ENCODE measurements at regions not wholly inside any gene's neighbourhood (a gene's known extent, or its start where the extent isn't known, plus 50 kb on each side); places are given as distances from the start of the nearest gene placed in this dataset.

GRCh38 chr16:64656471-64656870 is 465.4 kb downstream of the CDH11 start:
- H3K27me3 ChIP-seq (replicated peaks; ENCODE audit: insufficient read depth, low read length) = no peaks in the 10 kb centered on the region
- H3K4me1 ChIP-seq (ENCODE audit: low read length) = no peaks in the 10 kb centered on the region
- H3K4me2 ChIP-seq (ENCODE audit: low read depth, low read length) = no peak overlapping the region
- H3K79me2 ChIP-seq (ENCODE audit: low read length) = no peaks in the 10 kb centered on the region
- no peak for TF ChIP-seq CTCF (IDR thresholded peaks at IDR 0.05; ENCODE audit: low read length)
- no peak for TF ChIP-seq EZH2 (optimal IDR thresholded peaks at IDR 0.05; ENCODE audit: low read depth, low read length)
- TF ChIP-seq EZH2phosphoT487 (IDR thresholded peaks at IDR 0.05; ENCODE audit: low read length) = no peak
- no peaks in the 10 kb centered on the region for H3K9me2 ChIP-seq (replicated peaks; ENCODE audit: insufficient read depth, low read length)
- H3K27ac ChIP-seq (ENCODE audit: low read length) = no peak overlapping the region
- no peak for DNase-seq
- H3K36me3 ChIP-seq (replicated peaks; ENCODE audit: insufficient read depth, low read length) = no peaks in the 10 kb centered on the region
- no peaks in the 10 kb centered on the region for H4K20me1 ChIP-seq (ENCODE audit: insufficient read depth, low read length)
- H2AFZ ChIP-seq (ENCODE audit: low read length) = no peak overlapping the region
- no peak overlapping the region for H3K9ac ChIP-seq (ENCODE audit: low read length)
- no peaks in the 10 kb centered on the region for H3F3A ChIP-seq (ENCODE audit: insufficient read depth, low read length)
- H3K4me3 ChIP-seq (ENCODE audit: low read length) = no peak overlapping the region
- H3K9me3 ChIP-seq (replicated peaks; ENCODE audit: insufficient read depth, low read length) = no peaks in the 10 kb centered on the region

DNA sequence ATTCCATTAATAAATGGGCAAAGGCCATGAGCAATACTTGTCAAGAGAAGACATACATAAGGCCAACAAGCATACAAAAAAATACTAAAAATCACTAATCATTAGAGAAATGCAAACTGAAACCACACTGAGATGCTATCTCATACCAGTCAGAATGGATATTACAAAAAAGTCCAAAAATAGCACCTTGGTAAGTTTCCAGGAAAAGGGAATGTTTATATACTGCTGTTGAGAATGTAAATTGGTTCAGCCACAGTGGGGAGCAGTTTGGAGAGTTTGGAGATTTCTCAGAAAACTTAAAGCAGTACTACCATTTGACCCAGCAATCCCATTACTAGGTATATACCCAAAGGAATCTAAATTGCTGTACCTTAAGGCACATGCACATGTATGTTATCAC is 467.7 kb downstream of the CDH11 start:
- TF ChIP-seq CTCF (IDR thresholded peaks at IDR 0.05; ENCODE audit: low read length) (no peak), EZH2phosphoT487 (IDR thresholded peaks at IDR 0.05; ENCODE audit: low read length) (no peak), EZH2 (optimal IDR thresholded peaks at IDR 0.05; ENCODE audit: low read depth, low read length) (no peak)
- no peak overlapping the region for H3K9ac ChIP-seq (ENCODE audit: low read length)
- no peaks in the 10 kb centered on the region for H4K20me1 ChIP-seq (ENCODE audit: insufficient read depth, low read length)
- no peak overlapping the region for H3K4me3 ChIP-seq (ENCODE audit: low read length)
- H3K36me3 ChIP-seq (replicated peaks; ENCODE audit: insufficient read depth, low read length) = no peaks in the 10 kb centered on the region
- no peaks in the 10 kb centered on the region for H3K9me3 ChIP-seq (replicated peaks; ENCODE audit: insufficient read depth, low read length)
- H3K9me2 ChIP-seq (replicated peaks; ENCODE audit: insufficient read depth, low read length) = no peaks in the 10 kb centered on the region
- H3K27me3 ChIP-seq (replicated peaks; ENCODE audit: insufficient read depth, low read length) = no peaks in the 10 kb centered on the region
- H3K4me2 ChIP-seq (ENCODE audit: low read depth, low read length) = no peak overlapping the region
- no peak overlapping the region for H3K27ac ChIP-seq (ENCODE audit: low read length)
- no peaks in the 10 kb centered on the region for H3K79me2 ChIP-seq (ENCODE audit: low read length)
- DNase-seq = no peak
- H3K4me1 ChIP-seq (ENCODE audit: low read length) = no peaks in the 10 kb centered on the region
- H3F3A ChIP-seq (ENCODE audit: insufficient read depth, low read length) = no peaks in the 10 kb centered on the region
- H2AFZ ChIP-seq (ENCODE audit: low read length) = no peak overlapping the region

GRCh38 chr16:64648282-64648681 is 473.6 kb downstream of the CDH11 start:
- H3K79me2 ChIP-seq (ENCODE audit: low read length) = no peaks in the 10 kb centered on the region
- H3K9ac ChIP-seq (ENCODE audit: low read length) = no peak overlapping the region
- no peaks in the 10 kb centered on the region for H3K9me3 ChIP-seq (replicated peaks; ENCODE audit: insufficient read depth, low read length)
- H2AFZ ChIP-seq (ENCODE audit: low read length) = no peak overlapping the region
- no peaks in the 10 kb centered on the region for H3K36me3 ChIP-seq (replicated peaks; ENCODE audit: insufficient read depth, low read length)
- H3K27ac ChIP-seq (ENCODE audit: low read length) = no peak overlapping the region
- H3K4me1 ChIP-seq (ENCODE audit: low read length) = no peaks in the 10 kb centered on the region
- no peaks in the 10 kb centered on the region for H4K20me1 ChIP-seq (ENCODE audit: insufficient read depth, low read length)
- no peaks in the 10 kb centered on the region for H3K9me2 ChIP-seq (replicated peaks; ENCODE audit: insufficient read depth, low read length)
- no peak for DNase-seq
- no peak overlapping the region for H3K4me2 ChIP-seq (ENCODE audit: low read depth, low read length)
- no peak overlapping the region for H3K4me3 ChIP-seq (ENCODE audit: low read length)
- H3F3A ChIP-seq (ENCODE audit: insufficient read depth, low read length) = no peaks in the 10 kb centered on the region
- TF ChIP-seq CTCF (IDR thresholded peaks at IDR 0.05; ENCODE audit: low read length) (no peak), EZH2 (optimal IDR thresholded peaks at IDR 0.05; ENCODE audit: low read depth, low read length) (no peak), EZH2phosphoT487 (IDR thresholded peaks at IDR 0.05; ENCODE audit: low read length) (no peak)
- H3K27me3 ChIP-seq (replicated peaks; ENCODE audit: insufficient read depth, low read length) = no peaks in the 10 kb centered on the region
